ENCODE measurements at regions not wholly inside any gene's neighbourhood (a gene's known extent, or its start where the extent isn't known, plus 50 kb on each side); places are given as distances from the start of the nearest gene placed in this dataset.

GRCh38 chr18:34981487-34981886 lies 59.7 kb upstream of the MAPRE2 start:
- TF ChIP-seq POLR2A (IDR thresholded peaks at IDR 0.05; ENCODE audit: low read length) (no peak), GATA1 (IDR thresholded peaks at IDR 0.05; ENCODE audit: low read depth, low read length) (no peak)

All from erythroblast (primary cell).